ENCODE measurements at regions not wholly inside any gene's neighbourhood (a gene's known extent, or its start where the extent isn't known, plus 50 kb on each side); places are given as distances from the start of the nearest gene placed in this dataset.
"Not testable (repeated sequence)": the region's sequence is repeated elsewhere in the genome, so short reads cannot be mapped to it uniquely, and the experiment has no call there.

DNA sequence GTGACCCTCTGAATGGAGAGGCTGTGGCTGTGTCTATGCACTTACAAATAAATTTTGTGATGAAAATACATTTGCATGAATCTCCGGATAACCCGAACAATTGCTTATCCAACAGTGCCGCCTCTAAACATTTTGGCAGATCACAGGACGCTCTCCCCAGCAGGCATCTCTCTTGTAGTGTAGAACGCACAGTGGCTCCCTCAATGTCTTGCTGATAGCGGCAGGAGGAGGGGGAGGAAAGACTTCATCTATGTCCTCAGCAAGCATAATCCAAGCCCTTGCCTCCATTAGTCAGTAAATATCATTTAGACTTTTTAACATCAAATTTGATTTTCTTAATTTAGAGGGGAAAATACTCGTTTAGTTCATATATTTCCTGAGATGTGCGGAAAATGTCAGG, 318.1 kb upstream of the IGF1R start:
- no peak for DNase-seq (ENCODE audit: low spot score)

DNA sequence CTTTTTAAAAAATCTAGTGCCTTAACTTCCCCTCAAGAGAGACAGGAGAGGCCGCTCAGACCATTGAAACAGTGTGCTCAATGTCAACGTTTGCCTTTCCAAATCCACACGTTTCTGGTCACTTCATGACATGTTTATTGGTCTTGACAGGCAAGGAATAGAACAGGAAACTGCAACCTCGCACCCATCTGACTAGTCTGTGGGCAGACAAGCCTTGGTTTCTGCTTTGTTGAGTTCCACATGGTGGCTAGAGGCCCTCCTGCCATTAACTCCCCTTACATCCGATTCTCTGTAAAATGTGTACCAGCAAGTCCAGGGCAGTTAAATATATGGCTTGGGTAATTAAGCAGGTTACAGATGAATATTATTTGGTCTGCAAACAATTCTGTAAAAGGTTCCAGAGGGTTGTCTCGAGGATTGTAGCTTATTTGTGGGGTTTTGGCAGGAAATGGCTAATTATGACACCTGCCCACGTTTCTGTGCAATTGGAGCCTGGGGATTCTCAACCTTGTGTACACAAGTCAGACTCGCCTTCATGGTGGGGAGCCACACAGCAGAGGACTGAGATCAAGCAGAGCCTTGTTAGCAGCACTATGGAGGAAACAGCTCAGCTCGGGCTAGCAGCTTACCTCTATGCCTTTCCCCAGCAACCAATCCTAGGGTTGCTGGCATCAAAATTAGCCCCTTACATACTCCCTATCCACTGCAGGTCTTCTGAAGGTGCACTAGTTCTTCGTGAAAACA, 317.5 kb upstream of the IGF1R start:
- DNase-seq (ENCODE audit: low spot score) = no peak

DNA sequence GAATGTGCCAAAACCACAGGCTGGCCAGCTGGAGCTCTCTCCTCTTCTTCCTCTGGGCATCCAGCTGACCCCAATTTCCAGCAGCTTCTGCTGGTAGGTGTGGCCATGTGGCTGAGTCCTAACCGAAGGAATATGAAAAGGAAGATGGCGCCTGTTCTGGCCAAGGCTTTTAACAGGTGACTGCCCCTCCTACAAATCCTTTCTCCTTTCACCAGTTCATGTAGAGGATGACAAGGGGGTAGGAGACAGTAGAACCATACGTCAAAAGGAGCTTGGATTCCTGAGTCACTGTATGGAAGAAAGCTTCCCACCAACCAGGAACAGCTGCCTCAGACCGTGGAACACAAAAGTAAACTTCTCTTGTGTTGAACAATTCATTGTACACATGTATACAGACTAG, 316.7 kb upstream of the IGF1R start:
- DNase-seq (ENCODE audit: low spot score) = no peak

DNA sequence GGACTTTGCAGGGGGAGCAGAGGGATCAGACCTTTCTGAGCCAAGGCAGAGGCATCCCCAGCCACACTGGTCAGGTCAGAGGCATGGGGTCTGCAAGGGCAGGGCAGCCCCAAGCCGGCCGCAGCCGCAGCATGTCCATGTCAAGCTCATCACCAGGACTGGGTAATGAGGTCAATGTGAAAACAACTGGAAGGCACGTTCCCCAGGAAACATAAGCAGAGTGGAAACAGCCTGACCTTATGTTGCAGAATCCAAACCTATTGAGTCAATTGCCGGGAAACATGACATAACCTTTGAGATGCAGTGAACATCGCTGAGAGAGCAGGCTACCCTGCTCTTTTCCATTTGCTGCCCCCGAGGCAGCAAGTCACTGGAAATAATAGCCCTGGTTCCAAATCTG, 315.1 kb upstream of the IGF1R start:
- no peak for DNase-seq (ENCODE audit: low spot score)

DNA sequence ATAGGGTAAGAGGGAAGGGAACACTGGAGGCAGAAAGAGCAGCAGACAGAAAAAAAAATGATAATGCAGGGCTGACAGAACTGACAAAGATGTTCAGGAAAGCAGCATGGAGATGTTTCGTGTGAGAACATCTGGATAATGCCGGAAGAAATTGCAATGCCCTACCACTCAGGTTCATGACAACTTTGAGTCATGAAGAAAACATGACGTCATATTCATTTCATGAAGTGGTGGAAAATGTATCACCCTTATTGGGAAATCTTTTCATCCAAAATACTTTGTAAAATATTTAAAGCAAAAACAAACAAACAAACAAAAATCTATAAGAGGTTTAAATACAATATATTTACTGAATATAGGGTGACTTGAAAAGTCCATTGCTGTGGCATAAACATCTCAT, 305.4 kb upstream of the IGF1R start:
- DNase-seq (ENCODE audit: low spot score) = no peak

DNA sequence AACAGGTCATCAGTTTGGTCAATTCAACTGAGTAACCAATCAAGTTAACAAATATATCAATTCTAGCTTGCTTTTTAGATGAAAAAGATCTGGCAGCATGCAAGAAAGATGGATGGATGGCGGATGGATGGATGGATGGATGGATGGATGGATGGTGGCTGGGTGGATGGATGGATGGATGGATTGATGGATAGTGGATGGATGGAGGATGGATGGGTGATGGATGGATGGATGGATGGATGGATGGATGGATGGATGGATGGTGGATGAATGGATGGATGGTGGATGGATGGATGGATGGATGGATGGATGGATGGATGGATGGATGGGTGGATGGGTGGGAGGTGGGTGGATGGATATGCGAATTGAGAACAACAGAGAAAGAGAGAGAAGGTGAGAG, 303.7 kb upstream of the IGF1R start:
- no peak for DNase-seq (ENCODE audit: low spot score)

DNA sequence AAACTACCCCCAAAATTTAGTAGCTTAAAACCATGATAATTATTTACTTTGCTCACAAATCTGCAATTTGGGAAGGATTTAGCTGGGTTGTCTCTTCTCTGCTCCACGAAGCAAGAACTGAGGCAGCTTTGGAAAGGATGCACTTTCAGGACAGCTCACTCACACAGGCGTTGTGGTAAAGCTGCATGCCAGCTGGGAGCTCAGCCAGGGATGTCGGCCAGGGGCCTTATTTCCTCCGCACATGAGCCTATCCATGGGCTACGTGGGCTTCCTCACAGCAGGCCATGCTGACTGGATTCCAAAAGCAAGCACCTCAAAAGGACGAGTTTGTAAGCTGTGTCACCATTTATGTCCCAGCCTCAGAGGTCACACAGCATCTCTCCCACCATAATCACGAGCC, 301.3 kb upstream of the IGF1R start:
- no peak for DNase-seq (ENCODE audit: low spot score)

DNA sequence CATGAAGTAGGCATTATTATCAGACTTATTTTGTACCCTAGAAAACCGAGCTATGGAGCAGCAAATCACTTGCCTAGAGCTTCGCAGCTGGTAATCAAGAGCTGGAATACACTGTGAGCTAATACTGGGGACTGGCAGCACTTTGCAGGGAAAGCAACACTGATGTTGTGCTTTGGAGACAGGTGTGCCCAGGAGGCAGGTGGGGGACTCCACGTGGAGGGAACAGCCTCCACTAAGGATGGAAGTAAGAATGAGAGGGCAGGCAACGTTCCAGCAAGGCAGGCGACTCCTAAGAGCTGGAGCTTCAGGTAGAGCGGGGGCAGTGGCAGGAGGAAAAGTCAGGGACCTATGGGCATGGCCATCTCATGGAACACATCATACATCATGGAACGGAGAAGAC, 300.5 kb upstream of the IGF1R start:
- DNase-seq (ENCODE audit: low spot score) = no peak

DNA sequence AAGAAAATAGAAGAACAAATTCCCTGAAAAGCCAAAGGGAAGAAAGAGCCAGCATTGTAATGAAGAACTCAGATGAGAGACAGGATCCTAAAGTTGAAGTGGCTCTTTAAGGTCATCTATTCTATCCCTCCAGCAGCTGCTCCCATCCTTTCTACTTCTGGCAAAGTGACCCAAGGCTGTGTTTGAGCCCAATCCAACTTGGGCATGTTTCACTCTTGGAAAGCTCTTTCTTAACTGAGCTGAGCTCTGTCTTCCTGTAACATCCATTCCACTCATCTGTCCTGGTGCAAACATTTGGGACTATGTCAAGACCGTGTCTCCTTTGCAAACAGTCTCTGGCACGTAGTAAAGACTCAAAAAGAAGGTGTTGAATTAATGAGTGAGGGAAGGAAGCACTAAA, 298.1 kb upstream of the IGF1R start:
- no peak for DNase-seq (ENCODE audit: low spot score)

DNA sequence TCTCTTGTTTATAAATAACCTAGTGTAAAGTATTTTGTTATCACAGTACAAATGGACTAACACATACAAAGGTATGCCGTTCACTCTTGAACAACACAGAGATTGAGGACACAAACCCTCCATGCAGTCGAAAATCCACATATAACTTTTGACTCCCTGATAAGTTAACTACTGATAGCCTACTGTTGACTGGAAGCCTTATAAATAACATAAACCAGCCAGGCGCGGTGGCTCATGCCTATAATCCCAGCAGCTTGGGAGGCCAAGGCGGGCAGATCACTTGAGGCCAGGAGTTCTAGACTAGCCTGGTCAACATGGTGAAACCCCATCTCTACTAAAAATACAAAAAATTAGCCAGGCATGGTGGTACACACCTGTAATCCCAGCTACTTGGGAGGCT, 290.1 kb upstream of the IGF1R start:
- DNase-seq (ENCODE audit: low spot score) = not testable (repeated sequence)

DNA sequence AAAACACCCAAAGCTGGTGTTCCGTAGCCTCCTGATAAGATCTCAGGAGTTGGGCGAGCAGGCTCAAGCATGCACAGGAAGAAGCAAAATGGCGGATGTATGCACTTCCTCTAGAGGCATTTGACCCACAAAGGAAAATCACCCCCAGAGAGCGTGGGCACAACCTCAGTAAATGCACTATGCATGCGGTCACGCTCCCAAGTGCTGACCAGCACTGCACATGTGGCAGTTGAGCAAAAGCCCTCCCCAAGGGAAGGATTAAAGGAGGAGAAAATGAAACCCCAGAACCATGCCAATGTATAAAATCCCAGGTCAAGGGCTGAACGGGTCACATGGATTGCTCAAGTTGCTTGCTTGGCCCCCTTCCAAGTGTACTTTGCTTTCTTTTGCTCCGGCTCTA, 289.4 kb upstream of the IGF1R start:
- no peak for DNase-seq (ENCODE audit: low spot score)

DNA sequence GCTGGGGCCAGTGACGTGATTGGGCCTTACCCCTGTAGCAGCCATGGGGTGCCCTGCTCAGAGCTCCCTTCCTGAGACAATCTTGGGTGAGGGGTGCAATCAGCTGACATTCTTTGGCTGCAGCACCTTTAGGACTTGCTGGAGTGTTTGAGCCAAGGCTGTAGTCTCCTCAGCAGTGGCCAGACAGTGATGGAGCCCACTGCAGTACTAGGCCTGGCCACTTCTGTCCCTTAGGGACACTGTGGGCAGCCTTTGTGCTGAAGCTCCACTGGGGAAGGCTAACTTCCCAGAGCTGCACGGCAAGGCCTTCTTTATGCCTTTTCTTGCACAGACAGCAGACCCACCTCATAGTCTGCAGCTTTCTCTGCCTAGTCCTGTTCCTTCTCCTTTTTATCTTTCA, 284.9 kb upstream of the IGF1R start:
- no peak for DNase-seq (ENCODE audit: low spot score)

DNA sequence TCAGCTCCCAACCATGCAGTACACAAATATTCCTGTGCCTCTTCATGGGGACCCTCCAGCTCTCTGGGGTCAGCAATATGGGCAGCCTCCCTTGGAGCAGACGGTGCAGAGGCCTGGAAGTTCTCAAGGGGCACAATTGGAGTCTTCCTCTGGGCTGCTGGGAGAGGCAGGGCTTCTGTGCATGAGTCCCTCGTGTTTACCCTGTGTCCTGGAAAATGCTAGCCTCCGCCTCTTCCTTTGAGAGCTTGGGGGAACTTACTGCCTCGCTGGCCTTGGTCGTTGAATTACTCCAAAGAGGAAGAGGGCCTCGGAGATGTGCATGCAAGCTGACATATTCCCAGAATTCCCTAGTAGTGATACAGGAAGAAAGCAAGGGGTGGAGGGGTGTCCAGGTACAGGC, 284.4 kb upstream of the IGF1R start:
- no peak for DNase-seq (ENCODE audit: low spot score)

DNA sequence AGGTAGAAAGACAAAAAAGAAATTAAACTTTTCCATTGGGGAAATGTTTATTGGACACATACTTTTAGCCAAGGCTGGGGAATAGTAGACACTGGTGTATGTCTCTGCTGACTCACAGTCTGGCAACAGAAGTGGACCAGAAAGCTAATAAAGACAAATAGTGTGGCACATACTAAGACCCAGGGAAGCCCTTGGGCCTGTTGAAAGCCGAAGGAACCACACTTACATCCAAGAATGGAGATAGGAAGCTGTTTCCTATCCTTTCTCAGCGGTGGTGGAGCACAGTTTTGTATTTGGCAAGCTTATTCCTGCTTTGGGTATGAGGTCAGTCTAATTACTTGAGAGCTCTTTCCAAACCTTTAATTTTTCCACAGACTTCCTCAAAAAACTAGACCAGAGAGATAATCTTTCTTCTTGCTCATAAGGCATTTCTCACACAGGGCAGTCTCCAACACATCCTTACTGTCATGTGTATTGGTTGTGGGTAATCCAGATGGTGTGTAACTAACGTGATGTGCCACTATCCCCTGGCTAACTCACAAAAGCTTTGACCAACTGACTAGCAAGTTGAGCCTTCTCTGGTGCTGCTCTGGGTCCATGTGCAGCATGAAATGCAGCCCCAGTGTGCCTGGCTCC, 279.1 kb upstream of the IGF1R start:
- DNase-seq (ENCODE audit: low spot score) = no peak

DNA sequence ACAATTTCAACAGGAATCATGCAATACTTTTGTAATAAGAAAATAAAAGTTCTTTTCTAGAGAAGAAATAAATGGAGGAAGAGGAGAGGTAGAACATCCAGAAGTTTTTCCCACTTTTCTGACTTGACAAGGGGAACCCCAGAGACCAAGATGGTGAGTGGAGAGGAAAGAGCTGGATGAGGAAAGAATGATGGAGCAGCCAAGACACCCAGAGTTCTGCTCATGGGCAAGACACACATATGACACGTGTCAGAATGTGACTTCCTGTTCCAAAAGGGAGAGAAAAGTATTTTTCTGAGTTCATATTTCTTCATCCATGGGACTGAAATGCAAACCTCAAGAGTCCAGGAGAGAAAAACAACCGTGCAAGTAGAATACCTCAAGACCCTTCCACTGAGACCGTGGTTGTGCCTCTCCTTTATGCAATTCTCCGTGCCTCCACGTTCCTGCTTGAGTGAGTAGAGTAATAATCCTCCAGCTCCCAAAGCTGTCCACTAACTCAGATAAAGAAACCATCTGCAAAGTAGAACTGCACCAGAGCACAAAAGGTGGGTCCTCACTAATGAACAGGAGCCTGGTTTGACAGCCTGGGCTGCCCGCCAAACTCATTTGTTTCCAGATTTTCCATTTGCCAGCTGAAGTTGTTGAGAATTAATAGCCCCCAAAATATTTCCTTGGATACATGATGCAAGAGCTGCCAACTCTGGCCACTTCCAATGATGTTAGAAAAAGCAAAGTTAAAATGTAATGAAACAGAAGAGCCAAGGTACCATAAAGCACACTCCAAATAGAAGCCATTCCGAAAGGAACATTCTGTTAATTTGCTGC, 272.6 kb upstream of the IGF1R start:
- no peak for DNase-seq (ENCODE audit: low spot score)

DNA sequence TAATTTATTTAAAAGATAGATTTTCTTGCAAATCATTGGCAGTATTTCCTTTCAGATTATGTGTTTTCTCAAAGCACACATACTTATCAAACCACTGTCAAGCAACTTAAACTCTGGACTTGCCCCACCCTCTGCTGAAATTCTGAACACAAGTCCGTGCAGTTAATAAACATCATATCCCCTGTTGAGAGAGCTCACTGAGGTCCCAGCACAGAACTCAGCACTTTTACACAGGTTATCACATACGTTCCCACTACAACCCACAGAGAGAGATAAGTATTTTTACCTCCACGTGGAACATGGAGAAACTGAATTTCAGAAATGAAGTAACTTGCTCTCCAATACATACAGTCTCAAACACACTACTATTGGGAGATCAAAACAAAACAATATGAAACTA, 267.6 kb upstream of the IGF1R start:
- DNase-seq (ENCODE audit: low spot score) = no peak

DNA sequence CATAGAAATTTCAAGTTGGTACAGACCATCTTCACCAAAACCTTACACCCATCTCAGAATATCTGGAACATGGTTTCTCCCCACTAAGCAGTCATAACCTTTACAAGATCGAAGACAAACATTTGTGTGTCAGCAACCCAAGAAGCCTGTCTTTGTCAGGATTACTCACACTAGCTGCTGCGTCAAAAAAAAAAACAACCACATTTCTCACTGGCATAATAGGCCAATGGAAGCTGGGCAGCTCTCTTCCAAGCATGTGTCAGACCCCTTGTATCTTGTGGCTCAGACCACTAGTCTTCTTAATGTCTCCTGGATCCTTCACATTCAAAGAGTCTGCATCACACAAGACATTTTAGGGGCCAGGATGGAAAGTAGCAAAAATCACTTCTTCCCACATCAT, 266.9 kb upstream of the IGF1R start:
- DNase-seq (ENCODE audit: low spot score) = no peak

DNA sequence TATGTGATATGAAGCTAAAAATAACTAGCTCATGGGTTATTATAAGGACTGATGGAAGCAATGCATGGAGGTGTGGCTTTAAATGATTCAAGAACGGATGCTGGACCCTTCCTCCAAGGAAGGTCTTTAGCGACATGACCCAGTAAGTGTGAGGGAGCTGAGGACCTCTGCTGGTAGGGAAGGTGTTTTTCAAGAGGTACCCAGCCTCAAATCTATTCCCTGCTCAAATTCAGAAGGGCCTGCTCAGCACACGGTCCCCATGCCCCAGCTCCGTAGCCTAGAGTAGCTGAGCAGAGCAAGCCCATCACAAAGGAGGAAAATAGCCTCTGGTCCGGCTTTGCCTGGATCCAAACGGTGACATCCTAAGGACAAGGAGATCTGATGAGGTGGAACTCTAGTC, 266.2 kb upstream of the IGF1R start:
- no peak for DNase-seq (ENCODE audit: low spot score)

DNA sequence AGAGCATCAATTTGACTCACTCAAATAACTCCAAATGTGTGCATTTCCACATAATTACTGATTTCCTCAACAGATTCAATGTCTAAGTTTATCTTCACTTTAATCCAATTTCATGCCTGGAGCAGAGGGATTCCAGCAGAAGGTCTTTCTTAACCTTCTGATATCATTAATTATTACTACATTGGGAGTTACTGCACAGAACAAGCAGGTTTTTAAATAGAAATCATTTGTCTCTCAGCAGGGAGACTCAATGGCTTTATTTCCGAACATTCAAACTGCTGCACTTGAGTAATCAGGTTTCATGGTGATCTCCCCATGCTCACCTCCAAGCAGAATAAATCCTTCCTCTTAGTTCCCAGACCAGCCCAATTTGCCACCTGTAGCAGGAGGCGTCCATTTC, 264.8 kb upstream of the IGF1R start:
- no peak for DNase-seq (ENCODE audit: low spot score)

DNA sequence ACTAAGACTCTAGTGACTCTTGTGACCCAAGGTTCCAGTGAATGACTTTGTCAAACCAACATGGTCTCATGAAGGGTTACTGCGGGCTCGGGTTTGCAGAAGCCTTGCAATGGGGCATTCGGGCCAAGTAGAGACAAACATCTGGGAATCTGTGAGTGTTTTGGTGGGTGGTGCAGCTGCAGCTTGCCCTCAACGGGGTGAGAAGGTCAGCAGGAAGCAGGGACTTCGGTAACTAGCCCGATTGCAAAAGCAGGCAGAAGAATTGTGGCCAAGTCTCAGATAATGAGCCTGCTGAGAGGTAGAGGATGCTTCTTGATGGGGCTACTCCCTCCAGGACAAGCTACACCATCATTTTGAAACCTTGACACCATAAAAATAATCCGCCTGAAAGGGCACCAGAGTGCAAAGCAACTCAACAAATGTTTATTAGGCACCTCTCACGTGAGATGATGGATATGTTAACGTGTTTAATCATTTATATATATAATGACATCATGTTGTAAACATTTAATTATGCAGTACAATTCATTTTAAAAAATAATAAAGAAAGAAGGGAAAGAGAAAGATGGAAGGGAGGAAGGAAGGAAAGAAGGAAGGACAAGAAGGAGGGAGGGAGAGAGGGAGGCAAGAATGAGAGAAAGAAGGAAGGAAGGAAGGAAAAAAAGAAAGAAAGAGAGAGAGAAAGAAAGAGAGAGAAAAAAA, 263.9 kb upstream of the IGF1R start:
- no peak for DNase-seq (ENCODE audit: low spot score)

DNA sequence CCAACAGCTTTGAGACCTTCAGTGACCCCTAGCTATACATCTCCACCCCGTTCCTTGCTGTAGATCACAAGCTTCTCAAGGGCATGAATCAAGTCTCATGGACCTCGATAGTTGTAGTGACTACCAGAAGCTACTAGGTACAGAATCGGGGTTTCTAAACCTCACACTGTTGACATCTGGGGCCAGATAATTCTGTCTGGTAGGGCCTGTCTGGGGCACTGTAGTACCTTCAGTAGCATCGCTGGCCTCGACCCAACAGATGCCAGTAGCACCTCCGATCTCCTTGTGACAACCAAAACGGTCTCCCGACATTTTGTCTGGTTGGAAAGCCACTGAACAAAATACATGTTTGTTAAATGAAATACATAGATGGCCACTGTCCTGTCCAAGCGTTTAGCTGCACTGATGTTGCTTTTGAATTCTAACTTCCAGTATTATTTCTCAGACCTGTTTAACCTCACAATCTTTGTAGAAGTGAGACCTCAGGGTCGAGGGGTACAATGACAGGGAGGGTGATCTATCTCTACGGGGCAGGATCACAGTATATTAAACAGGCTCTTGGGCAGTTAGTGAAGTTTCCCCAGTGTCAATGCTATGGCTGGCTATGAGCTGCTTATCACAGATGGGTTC, 262.5 kb upstream of the IGF1R start:
- DNase-seq (ENCODE audit: low spot score) = no peak

DNA sequence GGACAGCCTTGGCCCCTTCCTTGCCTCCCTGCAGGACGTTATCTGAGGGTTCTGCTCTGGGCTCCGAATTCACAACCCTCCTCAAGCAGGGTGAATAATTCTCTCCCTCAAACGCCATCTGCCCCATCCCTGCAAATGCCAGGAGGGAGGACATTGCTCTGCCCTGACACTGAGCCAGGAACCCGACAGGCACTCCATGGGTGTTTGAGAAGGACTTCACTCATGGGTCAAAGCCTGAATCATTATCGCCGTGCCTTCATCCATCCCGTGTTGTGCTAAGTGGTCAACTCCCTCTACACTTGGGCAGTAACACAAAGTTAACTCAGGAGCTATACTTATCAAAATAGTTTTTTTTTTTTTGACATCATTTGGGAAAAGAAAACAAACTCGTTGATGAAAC, 261.8 kb upstream of the IGF1R start:
- no peak for DNase-seq (ENCODE audit: low spot score)

Measured in AG08395 (cell line).